GM18907 (cell line): ENCODE measurements at regions not wholly inside any gene's neighbourhood (a gene's known extent, or its start where the extent isn't known, plus 50 kb on each side); places are given as distances from the start of the nearest gene placed in this dataset.

Experiments used
- ATAC-seq: cut with Tn5 transposase; IDR thresholded peaks from one replicate; pipeline ENCODE4 v1.9.1; 2021; ENCODE audit warnings: mild to moderate bottlenecking, moderate library complexity; ENCODE audit not compliant: unreplicated experiment

DNA sequence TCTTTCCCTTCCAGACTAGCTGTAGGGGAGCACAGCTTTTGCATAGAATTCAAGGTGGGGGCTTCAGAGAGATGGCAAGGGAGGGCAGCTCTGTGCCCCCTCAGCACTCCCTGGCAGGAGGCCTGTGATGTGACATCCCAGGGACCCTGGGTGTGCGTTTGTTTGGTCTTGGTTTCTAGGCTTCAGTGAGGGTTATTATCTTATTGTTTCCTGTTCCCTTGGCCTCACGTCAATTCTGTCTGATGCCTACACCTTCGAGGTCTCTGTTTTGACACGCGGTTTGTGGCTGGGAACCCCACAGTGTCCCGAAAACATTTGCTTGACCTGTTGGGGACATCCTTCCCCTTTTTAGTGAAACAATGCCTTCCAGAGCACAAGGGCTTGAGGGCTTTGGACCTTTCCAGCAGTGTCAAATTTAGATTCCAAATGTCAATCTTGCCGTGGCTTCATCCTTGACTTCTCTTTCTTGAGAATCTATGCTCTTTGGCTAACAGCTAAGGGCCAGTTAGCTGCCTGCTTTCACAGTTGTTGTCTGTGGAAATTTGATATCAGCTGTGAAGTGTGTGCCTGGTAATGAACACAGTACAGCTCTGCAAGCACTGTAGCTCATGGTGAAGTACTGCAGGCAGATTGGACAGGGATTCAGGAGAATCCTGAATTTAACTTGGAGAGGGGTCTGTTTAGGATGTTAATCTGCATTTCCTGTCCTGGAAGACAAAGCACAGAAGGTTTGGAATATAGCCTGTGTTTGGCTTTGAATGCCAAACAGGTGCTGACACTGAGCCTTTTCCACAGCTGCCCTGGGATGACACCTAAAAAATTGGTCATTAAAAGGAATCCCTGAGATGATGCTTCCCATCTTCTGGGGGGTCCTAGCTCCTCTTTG, 108.2 kb upstream of the CXCR4 start:
- ATAC-seq = peak; percentile 57

DNA sequence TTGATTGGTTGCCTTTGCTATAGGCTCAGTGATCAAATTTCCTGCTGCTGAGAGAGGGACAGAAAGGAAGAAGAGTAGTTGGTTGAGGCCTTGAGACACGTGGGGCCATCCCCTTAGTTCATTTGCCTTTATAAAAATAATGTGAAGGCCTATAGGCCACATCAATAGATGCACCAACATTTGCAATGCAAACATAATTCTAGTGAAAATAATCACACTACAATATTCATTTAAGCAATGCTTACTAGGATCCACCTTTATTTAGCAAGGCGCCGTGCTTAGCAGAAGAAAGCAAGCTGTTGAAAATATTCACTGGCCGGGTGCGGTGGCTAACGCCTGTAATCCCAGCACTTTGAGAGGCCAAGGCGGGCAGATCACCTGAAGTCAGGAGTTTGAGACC, 105.3 kb upstream of the CXCR4 start:
- ATAC-seq = no peak

DNA sequence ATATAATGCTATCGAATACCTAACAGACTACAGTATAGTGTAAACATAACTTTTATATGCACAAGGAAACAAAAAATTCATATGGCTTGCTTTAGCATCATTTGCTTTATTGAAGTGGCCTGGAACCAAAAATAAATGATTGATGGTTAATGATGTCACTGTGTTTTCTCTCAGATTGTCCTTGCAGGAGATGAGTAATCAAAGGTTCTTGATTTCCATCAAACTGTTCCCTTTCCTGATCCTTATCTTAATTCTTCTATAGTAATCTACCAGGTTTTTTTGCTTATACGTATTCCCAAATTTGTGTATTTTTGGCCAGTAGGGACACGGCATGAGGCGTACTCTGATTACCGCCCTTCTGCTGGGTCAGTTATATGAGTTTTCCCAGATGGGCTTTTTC, 104.9 kb upstream of the CXCR4 start:
- no peak for ATAC-seq

DNA sequence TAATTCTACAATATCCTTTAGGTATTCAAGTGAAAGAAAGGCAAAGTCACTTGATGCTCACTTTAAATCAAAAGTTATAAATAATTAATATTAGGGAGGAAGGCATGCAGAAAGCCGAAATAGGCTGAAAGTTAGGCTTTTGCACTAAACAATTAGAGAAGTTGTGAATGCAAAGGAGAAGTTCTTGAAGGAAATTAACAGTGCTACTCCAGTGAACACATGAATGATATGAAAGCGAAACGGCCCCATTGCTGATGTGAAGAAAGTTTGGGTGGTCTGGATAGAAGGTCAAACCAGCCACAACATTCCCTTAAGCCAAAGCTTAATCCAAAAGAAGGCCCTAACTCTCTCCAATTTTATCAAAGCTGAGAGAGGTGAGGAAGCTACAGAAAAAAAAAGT, 103.1 kb upstream of the CXCR4 start:
- no peak for ATAC-seq

DNA sequence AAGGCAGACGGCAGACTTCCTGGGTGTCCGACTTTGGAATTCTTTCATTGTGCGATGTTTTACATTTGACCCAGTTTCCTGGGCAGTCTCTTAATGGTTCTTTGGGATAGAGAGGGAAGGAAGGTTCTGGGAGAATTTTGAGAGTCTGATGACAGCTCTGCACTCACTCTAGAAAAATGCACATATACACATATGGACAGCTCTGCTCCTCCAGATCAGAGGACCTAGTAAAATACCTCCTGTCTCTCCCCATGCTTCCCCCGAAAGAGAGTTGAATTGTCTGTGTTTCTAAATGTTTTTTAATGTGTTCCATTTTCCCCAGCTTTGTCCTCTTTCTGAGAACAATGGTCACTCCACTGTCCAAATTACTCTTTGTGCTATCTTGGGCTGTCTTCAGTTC, 102.0 kb upstream of the CXCR4 start:
- ATAC-seq = no peak

DNA sequence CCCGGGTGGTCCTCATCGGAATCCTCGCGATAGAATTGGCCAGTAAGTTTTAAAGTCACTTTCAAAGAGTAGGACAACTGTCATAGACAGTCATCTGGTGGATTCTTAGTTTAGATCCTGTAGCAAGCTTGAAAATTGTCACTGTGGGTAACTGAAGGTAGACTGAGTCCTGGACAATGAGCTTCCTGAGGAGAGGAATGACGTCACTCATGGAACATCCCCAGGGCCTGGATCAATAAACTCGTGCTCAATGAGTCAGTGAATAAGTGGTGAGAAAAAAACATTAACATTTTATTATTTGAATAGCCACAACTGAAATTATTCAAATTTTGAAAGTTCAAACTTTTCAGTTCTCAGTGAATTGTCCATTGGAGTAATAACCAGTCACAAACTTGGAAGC, 101.4 kb upstream of the CXCR4 start:
- ATAC-seq = no peak

DNA sequence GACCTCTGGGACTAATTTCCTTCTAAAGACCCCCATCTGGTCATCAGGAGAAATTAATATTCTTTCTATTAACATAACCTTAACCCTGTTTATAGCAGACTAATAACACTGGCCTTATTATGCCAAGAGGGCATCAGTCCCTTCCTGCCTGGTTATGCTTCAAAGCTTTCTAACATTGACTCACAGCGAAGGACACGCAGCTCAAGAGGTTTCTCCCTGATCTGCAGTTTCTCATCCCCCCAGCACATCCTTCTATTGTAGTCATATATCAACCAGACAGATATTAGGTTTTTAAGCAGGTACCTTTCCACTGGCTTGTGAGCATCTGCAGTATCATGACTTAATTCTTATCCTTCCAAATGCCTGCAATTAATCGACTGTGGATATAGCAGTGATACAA, 100.0 kb upstream of the CXCR4 start:
- peak; percentile 71 for ATAC-seq

DNA sequence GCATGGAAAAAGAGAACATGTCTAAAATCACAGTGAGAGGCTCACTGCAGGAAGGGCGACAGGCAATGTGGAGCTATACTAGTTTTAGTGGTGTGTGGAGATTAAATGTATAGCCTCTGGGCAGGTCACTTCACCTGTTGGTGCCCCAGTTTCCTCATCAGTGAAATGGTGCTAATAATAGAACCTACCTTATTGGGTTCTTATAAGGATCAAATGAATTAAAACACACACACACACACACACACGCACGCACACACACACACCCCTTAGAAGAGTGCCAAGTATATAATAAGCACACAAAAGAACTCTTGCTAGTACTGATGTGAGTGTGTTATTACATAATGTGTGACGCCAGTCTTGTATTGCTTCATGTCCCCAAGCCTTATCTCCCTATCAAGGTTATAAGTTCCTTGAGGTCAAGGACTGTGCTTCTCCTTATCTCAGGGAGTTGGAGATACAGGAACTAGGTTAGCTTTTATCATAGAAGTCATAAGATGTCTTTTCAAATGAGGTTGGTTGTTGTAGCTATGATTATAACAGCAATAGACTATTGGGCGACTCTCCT, 98.0 kb upstream of the CXCR4 start:
- no peak for ATAC-seq

DNA sequence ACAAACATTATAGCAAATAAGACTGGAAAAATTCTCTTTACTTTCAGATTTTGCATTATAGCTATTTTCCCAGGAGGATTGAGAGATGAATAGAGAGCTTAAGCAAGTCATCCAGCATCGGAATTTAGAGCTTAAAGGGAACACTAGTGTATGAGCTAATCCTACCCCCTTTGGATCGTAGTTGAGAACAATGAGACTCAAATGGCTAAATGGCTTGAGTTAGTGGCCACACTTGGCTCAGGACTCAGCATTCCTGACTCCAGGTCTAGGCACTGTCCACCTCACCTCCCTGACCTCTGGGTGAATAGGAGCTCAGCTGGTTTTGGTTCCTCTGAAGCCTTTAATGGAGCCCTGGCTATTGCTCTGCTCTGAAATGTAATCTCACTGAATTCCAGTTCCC, 97.5 kb upstream of the CXCR4 start:
- ATAC-seq = no peak

DNA sequence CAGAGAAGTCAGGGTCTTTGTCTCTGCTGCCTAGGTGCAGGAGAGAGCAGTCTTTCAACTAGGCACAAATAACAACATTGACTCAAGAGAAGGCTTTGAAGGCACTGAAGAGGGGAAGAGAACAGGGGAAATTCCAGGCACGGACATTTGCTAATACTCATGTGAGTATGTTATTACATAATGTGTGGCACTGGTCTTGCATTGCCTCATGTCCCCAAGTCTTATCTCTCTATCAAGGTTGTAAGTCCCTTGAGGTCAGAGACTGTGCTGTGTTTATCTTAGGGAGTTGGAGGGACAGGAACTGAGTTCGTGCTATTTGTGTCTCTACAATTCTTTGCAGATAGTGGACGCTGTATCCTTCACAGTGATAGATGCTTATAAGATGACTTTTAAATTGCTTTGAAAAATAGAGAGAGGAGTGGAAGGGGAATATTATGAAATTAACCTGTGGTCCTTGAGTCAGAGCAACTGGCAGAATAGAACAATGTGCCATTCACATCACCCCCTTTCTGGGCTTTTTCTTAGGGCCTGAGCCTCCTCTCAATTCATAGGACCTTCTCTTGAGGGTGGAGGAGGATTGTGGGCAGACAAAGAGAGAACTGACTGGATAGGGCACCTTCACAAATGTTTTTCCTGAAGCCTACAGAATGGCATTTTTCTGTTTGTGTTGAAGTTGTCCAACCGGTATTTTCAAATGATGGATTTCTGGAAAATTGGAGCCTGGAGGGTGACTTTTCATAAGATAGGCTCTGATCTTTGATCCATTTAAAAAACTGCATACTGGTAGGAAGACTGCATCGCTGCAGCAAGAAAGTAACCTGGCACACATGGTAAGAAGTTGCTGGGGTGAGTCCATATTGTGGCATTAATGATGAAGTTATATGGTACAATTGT, 96.6 kb upstream of the CXCR4 start:
- no peak for ATAC-seq

DNA sequence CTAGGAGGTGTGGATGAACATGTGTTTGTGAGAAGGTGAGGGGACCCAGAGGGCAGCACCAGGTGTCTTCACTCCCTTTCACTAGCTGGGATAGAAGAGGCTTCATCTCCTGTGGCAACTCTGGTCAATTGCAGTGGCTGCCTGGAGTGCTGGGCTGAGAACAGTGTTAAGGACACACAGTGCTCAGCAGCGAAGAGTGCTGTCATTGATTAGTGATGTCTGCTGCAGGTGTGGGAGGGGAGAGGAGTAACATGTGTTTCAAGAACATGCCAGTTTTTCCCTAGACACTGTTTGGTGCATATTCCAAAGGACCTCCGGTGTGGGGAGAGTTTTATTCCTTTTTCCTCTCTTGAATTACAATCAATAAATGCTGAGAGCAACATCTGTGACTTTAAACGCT, 95.9 kb upstream of the CXCR4 start:
- no peak for ATAC-seq

DNA sequence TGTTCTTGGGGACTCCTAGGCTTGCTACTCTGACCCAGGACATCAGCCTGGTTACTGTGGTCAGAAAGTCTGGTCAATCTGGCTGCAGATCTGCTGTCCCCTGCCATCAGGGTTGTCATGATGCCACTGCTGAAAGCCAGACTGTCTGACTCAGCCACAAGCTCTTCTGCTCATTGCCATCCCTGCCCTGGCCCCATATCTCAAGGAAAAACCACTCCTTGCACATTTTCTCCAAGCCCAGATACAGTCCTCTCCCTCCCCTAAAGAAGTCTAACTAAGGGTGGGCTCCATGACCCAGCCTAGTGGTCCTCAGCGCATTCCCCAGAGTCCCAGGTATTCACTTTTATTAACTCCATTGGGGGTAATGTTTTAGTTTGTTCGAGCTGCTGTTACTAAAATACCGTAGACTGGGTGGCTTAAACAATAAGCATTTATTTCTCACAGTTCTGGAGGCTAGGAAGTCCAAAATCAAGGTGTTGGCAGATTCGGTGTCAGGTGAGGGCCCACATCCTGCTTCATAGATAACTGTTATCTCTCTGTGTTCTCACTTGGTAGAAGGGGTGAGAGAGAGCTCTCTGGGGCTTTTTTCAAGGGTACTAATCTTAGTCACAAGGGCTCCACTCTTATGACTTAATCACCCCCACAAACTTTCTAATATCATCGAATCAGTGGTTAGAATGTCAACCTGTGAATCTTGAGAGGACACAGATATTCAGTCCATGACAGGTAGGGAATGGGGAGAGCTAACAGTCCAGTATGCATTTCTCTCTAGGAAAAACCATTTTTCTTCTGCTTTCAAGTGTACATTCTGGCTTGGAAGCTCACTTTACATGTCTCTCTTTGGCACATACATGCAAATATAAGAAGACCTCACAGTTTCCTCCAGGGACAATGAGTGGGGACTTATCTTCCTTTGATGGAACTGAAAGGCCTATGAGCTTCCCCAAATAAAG, 94.8 kb upstream of the CXCR4 start:
- ATAC-seq = peak; percentile 75

DNA sequence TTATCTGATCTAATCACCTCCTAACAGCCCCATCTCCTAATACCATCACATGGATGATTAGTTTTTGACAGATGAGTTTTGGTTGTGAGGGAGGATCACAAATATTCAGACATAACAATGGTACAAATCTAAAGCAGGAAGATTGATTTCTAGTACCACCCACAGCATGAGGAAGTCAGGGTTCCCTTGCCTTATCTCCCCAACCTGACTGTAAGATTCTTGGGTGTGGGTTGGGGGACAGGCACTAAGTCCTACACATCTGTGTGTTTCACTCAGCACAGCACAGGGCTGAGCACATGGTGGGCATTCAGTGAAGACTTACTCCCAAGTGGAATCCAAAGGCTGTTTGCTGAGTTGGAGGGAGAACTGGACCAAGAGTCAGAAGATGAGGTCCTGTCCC, 93.8 kb upstream of the CXCR4 start:
- ATAC-seq = no peak

DNA sequence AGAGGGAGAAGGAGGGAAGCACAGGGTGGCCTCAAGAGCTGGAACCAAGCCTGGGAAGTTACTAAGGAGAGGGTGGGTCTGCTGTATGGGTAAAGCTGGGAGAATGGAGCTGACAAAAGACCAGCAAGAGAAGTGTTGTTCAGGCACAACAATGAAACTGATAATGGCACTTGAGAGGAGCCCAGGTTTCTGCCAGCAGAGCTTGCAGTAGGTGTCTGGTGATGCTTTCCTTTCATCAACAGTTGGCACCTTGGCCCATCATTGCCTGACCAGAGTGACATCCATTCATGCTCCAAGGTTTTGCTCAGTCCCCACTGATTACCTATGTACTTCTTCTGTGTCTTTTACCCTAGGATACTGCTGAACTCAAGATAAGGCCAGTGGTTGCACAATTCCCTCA, 92.9 kb upstream of the CXCR4 start:
- ATAC-seq = no peak

DNA sequence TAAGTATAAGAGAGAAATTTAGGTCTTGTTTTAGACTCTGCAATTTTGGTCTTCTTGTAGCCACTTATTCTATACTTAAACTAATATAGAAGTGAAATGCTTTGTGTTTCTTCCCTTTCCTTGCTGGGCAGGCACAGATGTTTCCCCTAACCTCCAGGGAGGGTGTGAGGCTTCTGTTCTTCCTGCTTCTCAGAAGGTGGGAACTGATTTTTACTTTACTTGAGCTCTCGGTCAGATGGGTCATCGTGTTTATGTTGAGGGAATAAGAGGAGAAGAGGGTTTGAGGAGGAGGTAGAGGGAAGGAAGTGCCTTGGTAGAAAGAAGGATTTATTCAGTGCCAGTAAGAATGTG, 92.5 kb upstream of the CXCR4 start:
- no peak for ATAC-seq

DNA sequence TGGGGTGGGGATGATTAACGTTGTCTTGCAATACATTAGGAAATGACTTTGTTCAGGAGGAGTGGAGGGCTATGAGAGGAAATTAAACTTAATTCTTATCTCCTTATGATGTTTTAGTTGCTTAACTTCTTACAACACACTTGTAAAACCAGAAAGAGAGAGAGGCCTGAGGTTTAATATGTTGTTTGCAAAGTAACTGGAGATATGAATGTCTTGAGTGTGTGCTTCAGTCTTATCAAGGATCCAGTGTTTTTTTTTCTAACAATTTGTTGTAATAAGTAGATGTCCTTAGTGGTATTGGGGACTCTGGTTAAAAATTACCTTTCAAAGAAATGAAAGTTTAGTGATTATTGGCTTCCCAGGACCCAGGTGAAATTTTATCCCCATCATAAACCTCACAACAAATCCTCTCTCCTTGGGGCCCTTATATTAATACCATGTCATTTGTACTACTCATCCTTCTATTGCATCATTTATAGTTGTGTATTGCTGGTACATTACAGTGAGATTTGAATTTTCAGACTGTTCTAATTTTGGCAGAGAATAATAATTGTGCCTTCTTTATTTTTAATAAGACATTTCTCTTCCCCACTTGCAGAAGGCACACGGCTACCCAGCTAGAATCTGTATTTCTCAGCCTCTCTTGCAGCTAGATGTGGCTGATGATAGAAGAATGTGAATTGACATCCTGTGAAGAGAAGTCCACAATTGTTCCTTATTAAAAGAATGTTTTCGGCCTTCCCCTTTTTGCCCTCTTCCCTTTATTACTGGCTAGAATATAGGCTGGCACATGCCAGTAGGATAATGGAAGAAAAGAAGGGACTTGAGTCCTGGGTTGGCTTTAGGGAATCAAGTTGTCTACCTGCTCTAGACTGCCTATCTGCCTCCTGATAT, 91.9 kb upstream of the CXCR4 start:
- ATAC-seq = no peak

DNA sequence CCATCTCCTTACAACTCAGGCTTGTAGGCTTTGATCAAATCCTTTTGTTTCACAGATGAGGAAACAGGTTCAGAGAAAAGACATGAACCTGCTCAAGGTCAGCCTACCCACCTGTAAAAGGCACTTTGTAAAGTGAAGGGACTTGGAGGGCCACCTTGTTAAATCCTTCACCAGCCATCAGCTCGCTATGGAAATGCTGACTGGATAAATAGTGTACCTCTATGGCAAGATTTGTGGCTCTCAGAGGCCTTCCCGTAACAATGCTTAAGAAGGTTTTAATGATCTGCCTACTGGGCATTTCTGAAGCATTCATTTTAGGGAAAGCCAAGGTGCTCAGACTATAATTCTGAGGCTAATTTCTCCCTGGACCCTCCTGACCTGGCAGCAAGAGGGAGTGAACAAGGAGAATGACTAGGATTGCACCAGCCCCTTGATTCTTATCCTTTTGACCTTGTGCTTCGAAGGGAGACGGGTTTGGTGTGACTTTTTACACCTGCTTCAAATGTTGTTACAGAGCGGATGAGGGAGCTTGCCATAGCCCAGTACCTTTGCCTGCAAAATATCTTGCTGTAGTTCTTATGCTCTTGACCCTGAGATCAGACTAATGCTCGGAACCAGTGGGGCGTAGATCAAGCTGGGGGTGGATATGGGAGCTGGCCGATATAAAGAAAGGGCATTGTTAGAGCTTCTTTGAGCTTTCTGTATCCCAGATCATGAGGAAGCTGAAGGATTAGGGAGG, 90.9 kb upstream of the CXCR4 start:
- no peak for ATAC-seq

DNA sequence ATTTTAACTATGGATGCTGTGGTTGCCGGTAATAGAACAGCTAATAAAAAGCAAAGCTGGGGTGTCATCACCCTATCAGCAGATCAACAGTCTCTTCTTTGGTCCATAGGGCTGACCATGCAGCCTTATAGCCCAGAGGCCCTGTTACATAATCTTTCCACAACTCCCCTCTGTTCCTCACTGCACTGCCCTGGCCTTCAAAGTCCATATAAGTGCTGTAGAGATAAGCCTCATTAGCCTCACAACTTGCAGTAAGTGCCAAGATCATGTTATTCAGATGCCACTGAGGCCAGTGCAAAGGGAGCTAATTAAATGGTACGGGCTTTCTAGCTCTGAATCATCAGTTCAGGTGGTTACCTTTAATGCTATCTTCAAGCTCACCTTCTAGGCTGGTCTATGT, 89.7 kb upstream of the CXCR4 start:
- ATAC-seq = peak; percentile 8

DNA sequence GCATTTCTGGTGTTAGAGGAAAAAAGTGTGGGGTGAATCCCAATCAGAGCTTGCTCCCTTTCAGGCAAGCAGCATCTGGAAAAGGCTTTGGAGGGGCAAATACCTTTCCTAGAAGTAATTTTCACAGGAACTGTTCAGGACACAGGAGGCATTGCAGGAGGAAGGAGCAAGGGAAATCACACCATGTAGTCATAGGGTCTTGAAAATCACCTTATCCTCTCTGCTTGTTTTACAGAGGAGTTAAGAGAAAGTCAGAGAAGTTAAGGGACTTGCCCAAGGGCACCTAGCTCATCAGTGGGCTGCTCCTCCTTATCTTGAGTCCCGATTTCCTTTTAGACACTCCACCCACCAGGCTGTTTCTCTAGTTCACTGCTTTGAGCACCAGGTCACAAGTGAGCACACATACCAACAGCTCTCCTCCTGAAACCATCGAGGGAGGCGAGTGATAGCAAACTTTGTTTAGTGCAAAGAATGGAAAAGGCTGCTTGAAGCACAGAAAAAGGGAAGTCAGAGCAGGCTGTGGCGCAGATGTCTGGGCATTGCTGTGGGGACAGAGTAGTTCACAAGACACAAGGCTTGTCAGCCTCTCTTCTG, 89.2 kb upstream of the CXCR4 start:
- peak; percentile 49 for ATAC-seq
